Dendritic cell treated with granulocyte-macrophage colony-stimulating factor and Interleukin-4, amounts not matched to agents 40 ng/mL and 50 ng/mL, for 4 days (primary cell): ENCODE measurements at regions not wholly inside any gene's neighbourhood (a gene's known extent, or its start where the extent isn't known, plus 50 kb on each side); places are given as distances from the start of the nearest gene placed in this dataset.

Experiments used
- H3K27ac Mint-ChIP-seq: one replicate; pipeline ENCODE4 v1.8.0; 2022; ENCODE audit warnings: mild to moderate bottlenecking, mixed read lengths
- H3K27me3 Mint-ChIP-seq: one replicate; pipeline ENCODE4 v1.8.0; 2022; ENCODE audit warnings: mild to moderate bottlenecking, mixed read lengths
- H3K36me3 Mint-ChIP-seq: one replicate; pipeline ENCODE4 v1.8.0; 2022; ENCODE audit warnings: low read depth, mixed read lengths
- H3K4me1 Mint-ChIP-seq: one replicate; pipeline ENCODE4 v1.8.0; 2022; ENCODE audit warnings: low read depth, mixed read lengths
- H3K4me3 Mint-ChIP-seq: one replicate; pipeline ENCODE4 v1.8.0; 2022; ENCODE audit warnings: mild to moderate bottlenecking, moderate library complexity, mixed read lengths
- H3K9me3 Mint-ChIP-seq: one replicate; pipeline ENCODE4 v1.8.0; 2022; ENCODE audit warnings: mixed read lengths
- intact Hi-C: fragments of 100-400 bp; cut with micrococcal nuclease; formaldehyde crosslinking; loops from one replicate; pipeline ENCODE4 v1.15.0; 2022

DNA sequence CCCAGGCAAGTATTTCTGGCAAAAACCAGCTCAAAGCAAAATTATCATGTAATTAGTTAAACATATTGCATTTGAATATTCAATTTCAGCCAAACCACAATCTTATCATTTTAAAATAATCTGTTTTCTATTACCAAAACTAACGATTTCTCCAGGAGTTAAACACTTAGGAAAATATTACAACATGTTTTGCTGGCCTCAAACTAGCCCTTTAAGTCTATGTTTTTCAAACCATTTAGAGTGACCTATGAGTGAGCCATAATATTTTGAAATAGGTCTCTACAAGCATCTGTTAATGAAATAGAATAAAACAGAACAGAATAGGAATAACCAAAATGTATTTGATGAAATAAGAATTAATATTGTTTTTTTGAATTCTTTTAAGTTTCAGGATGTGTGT lies 370.9 kb downstream of the COL12A1 start:
- Mint-ChIP-seq H3K4me3 (no peak overlapping the region), H3K9me3 (peaks cover 8% of the 10 kb centered on the region), H3K27ac (no peak overlapping the region), H3K4me1 (no peaks in the 10 kb centered on the region), H3K27me3 (no peaks in the 10 kb centered on the region), H3K36me3 (no peaks in the 10 kb centered on the region)
- intact Hi-C loops, result no loop called here

DNA sequence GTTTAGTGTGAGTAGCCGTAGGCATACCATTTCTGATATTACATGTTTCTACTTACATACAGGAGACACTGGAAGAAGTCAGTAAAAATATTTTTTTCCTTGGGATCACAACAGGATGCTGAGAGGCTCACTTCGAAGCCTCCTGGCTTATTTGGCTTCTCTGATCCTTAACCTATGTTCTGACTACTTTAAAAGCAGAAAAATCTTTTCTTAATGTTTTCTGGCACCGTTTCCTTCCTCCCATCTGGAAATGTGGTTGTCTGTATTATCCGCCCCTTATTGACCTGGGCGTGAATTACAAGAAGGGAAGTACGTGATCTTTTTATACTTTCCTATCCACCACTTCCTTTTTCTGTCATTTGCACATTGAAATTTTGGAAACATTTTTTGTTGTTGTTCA lies 379.6 kb downstream of the COL12A1 start:
- H3K27me3 Mint-ChIP-seq, result no peaks in the 10 kb centered on the region
- peaks cover 22% of the 10 kb centered on the region for H3K9me3 Mint-ChIP-seq
- H3K4me1 Mint-ChIP-seq, result no peaks in the 10 kb centered on the region
- no peak overlapping the region for H3K27ac Mint-ChIP-seq
- H3K4me3 Mint-ChIP-seq, result no peak overlapping the region
- intact Hi-C loops, result no loop called here
- H3K36me3 Mint-ChIP-seq, result no peaks in the 10 kb centered on the region

DNA sequence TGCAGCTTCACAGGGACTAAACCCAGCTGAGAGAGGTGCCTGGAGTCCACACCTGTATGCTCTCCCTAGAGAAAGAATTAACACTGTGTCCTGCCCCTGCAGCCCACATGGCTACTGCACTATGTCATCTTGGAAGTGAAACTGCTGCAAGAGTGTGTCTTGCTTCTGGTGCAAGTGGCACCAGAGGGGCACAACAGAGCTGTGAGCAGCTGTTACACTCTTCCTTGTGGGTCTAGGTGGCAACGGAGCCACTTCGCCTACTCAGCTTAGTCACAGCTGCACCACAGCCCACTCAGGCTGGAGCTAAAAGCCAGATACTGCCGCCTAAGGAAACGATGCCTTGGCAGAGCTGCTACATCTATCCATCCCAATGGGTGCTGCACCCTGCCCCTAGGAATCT lies 391.4 kb downstream of the COL12A1 start:
- Mint-ChIP-seq H3K4me3 (no peak overlapping the region), H3K4me1 (no peaks in the 10 kb centered on the region), H3K27me3 (no peaks in the 10 kb centered on the region), H3K27ac (no peak overlapping the region), H3K36me3 (no peaks in the 10 kb centered on the region), H3K9me3 (peaks cover 28% of the 10 kb centered on the region)
- intact Hi-C loops, result no loop called here

DNA sequence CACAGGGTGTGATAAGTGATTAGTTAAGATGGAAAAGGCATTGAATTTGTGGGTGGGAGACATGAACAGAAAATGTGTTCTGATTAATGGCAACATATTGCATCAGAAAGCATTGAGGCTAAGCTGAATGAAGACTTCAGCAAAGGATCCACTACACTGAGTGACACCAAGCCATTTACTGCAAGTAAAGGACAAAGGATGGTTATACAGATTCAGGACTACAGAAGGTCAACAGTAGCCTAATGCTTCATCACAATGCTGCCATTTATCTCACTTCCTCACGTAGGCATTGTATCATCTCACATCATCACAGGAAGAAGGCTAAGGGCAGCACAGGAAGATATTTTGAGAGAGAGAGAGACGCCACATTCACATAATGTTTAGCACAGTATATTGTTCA lies 398.2 kb downstream of the COL12A1 start:
- H3K4me1 Mint-ChIP-seq, result no peaks in the 10 kb centered on the region
- no peak overlapping the region for H3K4me3 Mint-ChIP-seq
- H3K36me3 Mint-ChIP-seq, result no peaks in the 10 kb centered on the region
- no peak overlapping the region for H3K27ac Mint-ChIP-seq
- H3K9me3 Mint-ChIP-seq, result no peaks in the 10 kb centered on the region
- H3K27me3 Mint-ChIP-seq, result no peaks in the 10 kb centered on the region
- intact Hi-C loops, result no loop called here

DNA sequence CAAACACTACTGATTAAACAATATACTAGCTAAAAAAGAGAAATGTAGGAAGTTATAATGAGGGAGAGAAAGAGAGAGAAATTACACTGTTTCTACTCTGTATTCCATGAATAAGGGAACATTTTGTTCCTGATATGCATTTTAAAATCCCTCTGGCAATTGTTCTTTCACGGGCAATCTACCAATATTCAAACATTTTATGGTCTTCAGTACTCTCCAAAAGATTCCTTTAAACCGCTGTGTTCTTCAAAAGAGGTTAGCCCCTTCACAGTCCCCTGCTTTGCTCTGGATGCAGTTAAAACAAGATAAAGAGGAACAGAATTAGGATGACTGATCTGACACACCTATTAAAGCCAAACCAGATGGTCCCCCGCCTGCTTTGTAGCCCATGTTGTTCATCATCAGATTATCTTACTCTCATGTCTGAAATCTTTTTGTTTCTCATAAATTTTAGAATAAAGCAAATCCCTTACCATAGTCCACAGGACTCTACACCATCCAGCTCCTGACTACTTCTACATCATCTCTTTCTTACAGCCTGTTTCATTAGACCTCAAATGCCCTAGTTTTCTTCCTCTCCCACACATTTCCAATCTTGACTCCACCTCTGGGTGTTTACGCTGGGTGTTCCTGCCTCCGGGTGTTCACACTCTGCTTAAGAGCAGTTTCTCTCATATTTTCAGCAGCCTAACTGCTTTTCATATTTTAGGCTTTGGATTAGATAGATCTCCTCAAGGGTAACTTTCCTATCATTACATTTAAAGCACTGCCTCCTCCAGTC lies 399.7 kb downstream of the COL12A1 start:
- no peaks in the 10 kb centered on the region for H3K9me3 Mint-ChIP-seq
- H3K36me3 Mint-ChIP-seq, result no peaks in the 10 kb centered on the region
- no peaks in the 10 kb centered on the region for H3K4me1 Mint-ChIP-seq
- intact Hi-C loops, result no loop called here
- no peak overlapping the region for H3K27ac Mint-ChIP-seq
- no peak overlapping the region for H3K4me3 Mint-ChIP-seq
- H3K27me3 Mint-ChIP-seq, result no peaks in the 10 kb centered on the region

DNA sequence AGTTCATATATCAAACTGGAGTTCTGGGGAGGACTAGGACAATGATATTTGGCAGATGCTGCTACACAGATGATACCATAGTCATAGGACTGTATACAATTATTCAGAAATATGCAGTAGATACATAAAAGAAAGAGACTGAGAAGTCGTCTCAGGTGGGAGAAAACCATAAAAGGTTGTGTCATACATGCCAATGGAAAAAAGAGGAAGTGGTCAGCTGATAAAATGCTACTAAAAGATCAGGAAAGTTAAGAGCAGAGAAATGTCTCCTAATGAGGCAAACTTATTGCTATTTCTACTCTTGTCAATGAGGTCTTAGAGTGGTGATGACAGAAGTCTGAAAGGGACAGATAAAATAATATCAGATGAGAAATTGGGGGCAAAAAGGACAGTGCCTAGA lies 407.6 kb downstream of the COL12A1 start:
- H3K4me3 Mint-ChIP-seq, result no peak overlapping the region
- no peak overlapping the region for H3K27ac Mint-ChIP-seq
- peaks cover 33% of the 10 kb centered on the region for H3K9me3 Mint-ChIP-seq
- no peaks in the 10 kb centered on the region for H3K36me3 Mint-ChIP-seq
- intact Hi-C loops, result no loop called here
- H3K4me1 Mint-ChIP-seq, result no peaks in the 10 kb centered on the region
- H3K27me3 Mint-ChIP-seq, result no peaks in the 10 kb centered on the region

DNA sequence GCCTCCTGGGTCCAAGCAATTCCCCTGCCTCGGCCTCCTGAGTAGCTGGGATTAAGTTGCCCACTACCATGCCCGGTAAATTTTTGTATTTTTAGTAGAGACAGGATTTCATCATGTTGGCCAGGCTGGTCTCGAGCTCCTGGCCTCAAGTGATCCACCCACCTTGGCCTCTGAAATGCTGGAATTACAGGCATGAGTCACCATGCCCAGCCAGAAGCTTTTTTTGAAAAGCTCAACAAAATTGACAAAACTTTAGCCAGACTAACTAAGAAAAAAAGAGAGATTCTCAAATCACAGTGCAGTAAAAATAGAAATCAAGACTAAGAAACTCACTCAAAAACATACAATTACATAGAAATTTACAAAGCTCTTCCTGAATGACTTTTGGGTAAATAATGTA lies 420.6 kb downstream of the COL12A1 start:
- H3K36me3 Mint-ChIP-seq, result no peaks in the 10 kb centered on the region
- H3K9me3 Mint-ChIP-seq, result peaks cover 17% of the 10 kb centered on the region
- no peaks in the 10 kb centered on the region for H3K27me3 Mint-ChIP-seq
- H3K4me3 Mint-ChIP-seq, result no peak overlapping the region
- H3K4me1 Mint-ChIP-seq, result no peaks in the 10 kb centered on the region
- no peak overlapping the region for H3K27ac Mint-ChIP-seq
- intact Hi-C loops, result no loop called here

DNA sequence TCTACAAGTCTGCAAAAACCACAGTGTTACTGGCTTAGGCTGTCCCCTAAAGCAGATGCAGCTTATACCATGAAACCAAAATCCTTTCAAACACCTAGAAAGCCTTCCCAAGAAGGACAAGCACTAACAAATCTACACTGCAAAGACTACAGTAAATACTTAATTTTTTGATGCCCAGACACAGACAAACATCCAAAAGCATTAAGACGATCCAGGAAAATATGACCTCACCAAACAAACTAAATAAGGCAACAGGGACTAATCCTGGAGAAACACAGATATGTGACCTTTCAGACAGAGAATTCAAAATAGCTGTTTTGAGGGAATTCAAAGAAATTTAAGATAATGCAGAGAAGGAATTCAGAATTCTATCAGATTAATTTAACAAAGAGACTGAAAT lies 423.5 kb downstream of the COL12A1 start:
- H3K9me3 Mint-ChIP-seq, result no peaks in the 10 kb centered on the region
- no peaks in the 10 kb centered on the region for H3K36me3 Mint-ChIP-seq
- H3K4me3 Mint-ChIP-seq, result no peak overlapping the region
- no peaks in the 10 kb centered on the region for H3K4me1 Mint-ChIP-seq
- intact Hi-C loops, result no loop called here
- no peaks in the 10 kb centered on the region for H3K27me3 Mint-ChIP-seq
- no peak overlapping the region for H3K27ac Mint-ChIP-seq

DNA sequence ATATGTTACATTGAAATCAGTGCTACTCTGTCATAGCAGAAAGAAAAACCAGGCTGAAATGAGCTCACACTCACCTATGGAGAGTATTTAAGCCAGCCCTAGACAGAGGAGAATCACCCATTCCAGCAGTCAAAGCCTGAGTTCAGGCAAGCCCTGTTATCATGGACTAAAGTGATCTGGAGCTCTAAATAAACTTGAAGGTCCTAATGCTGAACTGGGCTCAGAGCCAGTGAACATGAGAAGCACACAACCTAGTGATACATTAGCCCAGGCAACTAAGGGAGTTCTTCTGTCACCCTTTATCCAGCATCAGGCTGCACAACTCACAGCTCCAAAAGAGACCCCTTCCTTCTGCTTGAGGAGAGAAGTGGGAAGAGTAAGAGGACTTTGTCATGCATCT lies 425.0 kb downstream of the COL12A1 start:
- H3K27me3 Mint-ChIP-seq, result no peaks in the 10 kb centered on the region
- no peaks in the 10 kb centered on the region for H3K9me3 Mint-ChIP-seq
- H3K4me1 Mint-ChIP-seq, result no peaks in the 10 kb centered on the region
- no peak overlapping the region for H3K27ac Mint-ChIP-seq
- H3K36me3 Mint-ChIP-seq, result no peaks in the 10 kb centered on the region
- no peak overlapping the region for H3K4me3 Mint-ChIP-seq
- intact Hi-C loops, result no loop called here

DNA sequence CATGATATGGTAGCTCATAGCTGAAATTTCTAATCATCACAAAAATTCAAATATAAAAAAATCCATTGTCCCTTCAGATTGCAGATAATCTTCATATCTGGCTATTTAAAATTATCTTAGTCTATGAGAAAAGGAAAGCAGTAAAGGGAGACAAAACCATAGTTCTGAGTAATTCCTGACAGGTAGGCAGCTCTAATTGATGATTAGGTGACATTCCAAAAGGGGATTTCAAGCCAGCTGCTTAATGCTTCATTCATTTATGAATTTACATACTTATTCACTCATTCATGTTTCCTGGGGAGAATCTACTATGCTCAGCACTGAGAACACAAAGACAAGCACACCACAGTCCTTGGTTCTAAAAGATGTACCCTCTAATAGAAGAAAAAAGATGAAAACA lies 437.1 kb downstream of the COL12A1 start:
- Mint-ChIP-seq H3K4me1 (no peaks in the 10 kb centered on the region), H3K27ac (no peak overlapping the region)

DNA sequence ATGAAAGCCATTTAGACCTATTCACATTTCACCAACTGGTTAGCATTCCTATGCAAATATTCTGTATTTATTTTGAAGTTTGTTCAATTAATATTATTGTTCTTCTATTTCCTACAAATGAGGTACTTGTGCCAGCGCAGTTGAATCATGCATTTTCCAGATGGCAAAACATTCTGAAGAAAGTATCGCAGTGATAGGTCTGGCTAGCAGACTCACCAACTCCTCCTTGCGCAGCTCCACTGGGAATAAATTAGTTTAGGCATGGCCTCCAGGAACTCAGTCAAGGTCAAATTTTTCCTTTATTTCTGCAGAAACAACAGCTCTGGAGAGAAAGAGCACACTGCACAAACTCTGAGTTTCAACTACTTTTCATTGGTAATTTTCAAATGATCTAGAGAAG lies 437.7 kb downstream of the COL12A1 start:
- no peak overlapping the region for H3K4me3 Mint-ChIP-seq
- no peaks in the 10 kb centered on the region for H3K36me3 Mint-ChIP-seq
- intact Hi-C loops, result no loop called here
- no peaks in the 10 kb centered on the region for H3K27me3 Mint-ChIP-seq
- H3K4me1 Mint-ChIP-seq, result no peaks in the 10 kb centered on the region
- no peak overlapping the region for H3K27ac Mint-ChIP-seq
- H3K9me3 Mint-ChIP-seq, result no peaks in the 10 kb centered on the region

More for the DNA sequence above, 437.1 kb downstream of the COL12A1 start:
- intact Hi-C loops, result no loop called here
- H3K4me3 Mint-ChIP-seq, result no peak overlapping the region
- no peaks in the 10 kb centered on the region for H3K27me3 Mint-ChIP-seq
- H3K9me3 Mint-ChIP-seq, result no peaks in the 10 kb centered on the region
- no peaks in the 10 kb centered on the region for H3K36me3 Mint-ChIP-seq

DNA sequence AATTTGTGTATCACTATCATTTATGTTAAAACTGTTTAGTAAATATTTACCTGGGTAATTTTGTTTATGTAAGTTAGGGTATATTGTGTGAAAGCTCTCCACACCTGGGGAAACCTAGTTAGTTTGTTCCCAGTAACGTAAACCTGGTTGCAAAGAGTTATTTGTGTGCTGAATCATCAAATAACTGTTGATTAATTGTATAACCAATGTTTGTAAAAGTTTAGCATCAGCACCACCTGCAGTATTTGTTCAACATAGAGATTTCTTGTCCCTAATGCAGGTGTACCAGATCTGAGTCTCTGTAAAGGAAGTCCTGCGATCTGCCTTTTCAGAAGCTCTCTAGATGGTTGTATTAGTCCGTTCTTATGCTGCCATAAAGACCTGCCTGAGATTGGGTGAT lies 440.4 kb downstream of the COL12A1 start:
- no peaks in the 10 kb centered on the region for H3K27me3 Mint-ChIP-seq
- H3K9me3 Mint-ChIP-seq, result no peaks in the 10 kb centered on the region
- H3K4me1 Mint-ChIP-seq, result no peaks in the 10 kb centered on the region
- H3K27ac Mint-ChIP-seq, result no peak overlapping the region
- no peak overlapping the region for H3K4me3 Mint-ChIP-seq
- H3K36me3 Mint-ChIP-seq, result no peaks in the 10 kb centered on the region
- intact Hi-C loops, result no loop called here

DNA sequence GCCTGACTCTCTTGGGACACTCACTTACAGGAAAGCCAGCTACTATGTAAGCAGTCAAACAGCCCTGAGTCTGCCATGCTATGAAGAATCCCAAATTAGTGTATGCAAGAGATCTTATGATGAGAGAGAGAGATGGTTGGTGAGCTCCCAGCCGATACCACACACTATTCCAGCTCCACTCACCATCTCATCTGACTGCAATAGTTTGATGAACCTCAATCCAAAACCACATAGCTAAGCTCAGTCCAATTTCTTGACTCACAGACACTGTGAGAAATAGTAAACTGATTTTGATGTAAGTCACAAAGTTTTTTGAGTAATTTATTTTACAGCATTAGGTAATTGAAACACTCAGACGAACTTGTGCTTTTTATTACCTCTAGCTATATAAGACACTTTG lies 441.4 kb downstream of the COL12A1 start:
- Mint-ChIP-seq H3K4me3 (no peak overlapping the region), H3K4me1 (no peaks in the 10 kb centered on the region), H3K9me3 (no peaks in the 10 kb centered on the region), H3K27ac (no peak overlapping the region), H3K36me3 (no peaks in the 10 kb centered on the region), H3K27me3 (no peaks in the 10 kb centered on the region)
- intact Hi-C loops, result no loop called here

DNA sequence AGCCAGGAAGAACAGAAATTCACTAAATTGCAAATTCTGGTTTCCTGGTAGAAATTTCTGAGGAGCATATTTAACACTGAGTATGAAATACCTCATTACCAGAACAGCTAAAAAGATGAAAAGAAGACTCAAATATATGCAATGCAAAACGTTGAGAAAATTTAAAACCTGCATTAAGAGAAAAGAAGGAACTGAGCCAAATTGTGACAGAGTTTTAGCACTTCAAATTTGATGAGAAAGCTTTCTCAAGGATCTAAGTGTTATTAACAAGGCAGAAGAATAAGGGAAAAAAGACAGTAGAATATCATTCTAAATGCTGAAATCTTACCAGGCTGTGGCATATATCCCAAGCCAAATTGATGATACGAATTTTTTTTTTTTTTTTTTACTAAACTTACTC lies 443.0 kb downstream of the COL12A1 start:
- H3K4me3 Mint-ChIP-seq, result no peak overlapping the region
- H3K4me1 Mint-ChIP-seq, result no peaks in the 10 kb centered on the region
- no peak overlapping the region for H3K27ac Mint-ChIP-seq
- no peaks in the 10 kb centered on the region for H3K36me3 Mint-ChIP-seq
- intact Hi-C loops, result no loop called here
- no peaks in the 10 kb centered on the region for H3K9me3 Mint-ChIP-seq
- H3K27me3 Mint-ChIP-seq, result no peaks in the 10 kb centered on the region

DNA sequence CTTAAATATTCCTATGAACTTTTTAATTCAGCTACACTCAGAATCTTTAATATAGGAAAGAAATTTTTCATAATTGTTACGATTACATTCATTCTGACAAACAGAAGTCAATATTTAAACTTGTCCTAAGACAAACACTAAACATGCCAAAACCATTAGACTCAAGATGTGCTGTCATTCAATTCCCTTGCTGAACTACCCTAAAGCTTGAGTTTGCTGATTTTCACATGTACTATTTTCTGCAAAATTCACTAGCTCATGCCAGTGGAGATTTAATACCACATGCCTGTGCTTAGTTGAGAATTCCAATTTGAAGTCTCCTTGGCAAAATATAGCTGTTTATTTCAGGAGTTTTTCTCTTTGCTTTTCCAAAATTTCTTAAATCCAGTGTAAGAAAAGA lies 448.0 kb downstream of the COL12A1 start:
- H3K4me1 Mint-ChIP-seq, result no peaks in the 10 kb centered on the region
- no peak overlapping the region for H3K27ac Mint-ChIP-seq
- H3K27me3 Mint-ChIP-seq, result no peaks in the 10 kb centered on the region
- no peaks in the 10 kb centered on the region for H3K36me3 Mint-ChIP-seq
- no peaks in the 10 kb centered on the region for H3K9me3 Mint-ChIP-seq
- H3K4me3 Mint-ChIP-seq, result no peak overlapping the region
- intact Hi-C loops, result no loop called here
